ENCODE measurements at regions not wholly inside any gene's neighbourhood (a gene's known extent, or its start where the extent isn't known, plus 50 kb on each side); places are given as distances from the start of the nearest gene placed in this dataset.

- TF ChIP-seq CTCF (IDR thresholded peaks at IDR 0.05), result no peak
- TF ChIP-seq POLR2AphosphoS5 (IDR thresholded peaks at IDR 0.05; ENCODE audit: low read depth, low read length), result no peak
- no peak for TF ChIP-seq SIN3A (IDR thresholded peaks at IDR 0.05; ENCODE audit: borderline replicate concordance, insufficient read depth, low read depth, low read length)
- no peak for TF ChIP-seq REST (IDR thresholded peaks at IDR 0.05; ENCODE audit: insufficient read depth in 1 of 2, low read depth in 2 of 2, low read length in 1 of 2)
Measured at GRCh38 chr11:39120890-39121289, 2338.6 kb downstream of the LRRC4C start.

All from Panc1 (cell line).